ENCODE measurements at regions not wholly inside any gene's neighbourhood (a gene's known extent, or its start where the extent isn't known, plus 50 kb on each side); places are given as distances from the start of the nearest gene placed in this dataset.

DNA sequence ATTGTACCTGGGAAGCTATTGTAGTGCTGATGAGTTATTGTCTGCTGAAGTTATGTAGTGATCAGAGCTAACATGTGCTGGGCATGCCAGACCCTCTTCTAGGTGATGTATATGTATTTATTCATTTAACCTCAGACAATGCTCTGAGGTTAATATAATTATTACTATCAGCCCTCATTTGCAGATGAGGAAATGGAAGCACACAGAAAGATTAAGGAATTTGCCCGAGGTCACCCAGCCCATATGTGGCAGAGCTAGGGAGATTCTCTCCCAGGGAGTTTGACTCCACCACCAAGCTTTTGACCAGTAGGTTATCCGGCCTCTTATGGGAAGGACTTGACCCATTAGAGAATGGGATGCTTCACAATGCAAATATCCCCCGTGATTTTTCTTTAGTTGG is 114.2 kb upstream of the NAV2 start:
- CTCF ChIA-PET (ENCODE audit: low intra/inter-chr PET ratio), result no interaction called here
- Histone ChIP-seq H3K36me3 (ENCODE audit: control insufficient read depth, insufficient read depth, low read length) (no peaks in the 10 kb centered on the region), H3K4me3 (no peak overlapping the region), H3K4me1 (replicated peaks in 1 of 2; ENCODE audit: control insufficient read depth in 2 of 2, insufficient read depth in 2 of 2, low read length in 2 of 2) (no peaks in the 10 kb centered on the region), H4K20me1 (replicated peaks; ENCODE audit: control insufficient read depth, insufficient read depth, low read length) (no peaks in the 10 kb centered on the region), H3K9me1 (ENCODE audit: control insufficient read depth, insufficient read depth, low read length) (no peaks in the 10 kb centered on the region), H2AFZ (ENCODE audit: low read depth, low read length) (no peak overlapping the region), H3K79me2 (ENCODE audit: control insufficient read depth, insufficient read depth, low read length) (no peaks in the 10 kb centered on the region), H3K27ac (ENCODE audit: extremely low read depth, low read depth, low read length) (no peak overlapping the region), H3K27me3 (ENCODE audit: control insufficient read depth in 2 of 2, insufficient read depth in 2 of 2, low read length in 2 of 2) (peaks cover 0 to 26% of the 10 kb centered on the region in 2 experiments; a peak in 3 of 5 replicates), H3K9ac (ENCODE audit: insufficient read depth in 1 of 2, low read depth in 2 of 2, low read length in 2 of 2) (no peak overlapping the region), H3K4me2 (ENCODE audit: insufficient read depth, low read length) (no peak overlapping the region), H3K9me3 (replicated peaks; ENCODE audit: control insufficient read depth, insufficient read depth, low read depth, low read length) (no peaks in the 10 kb centered on the region)
- intact Hi-C loops (cut with micrococcal nuclease) (no loop called here), in situ Hi-C loops (cut with MboI) (no loop called here)
- 0% methylated on average over 3 of the region's 3 CpGs for WGBS (ENCODE audit: insufficient coverage, low coverage, missing lambda C conversion rate)
- ATAC-seq (no peak), FAIRE-seq (no peak), DNase-seq (ENCODE audit: extremely low read depth in 1 of 4, low spot score in 3 of 4) (no peak)
- no TSS peak for BruUV-seq (replicated peaks)
- TF ChIP-seq ZC3H4 (CRISPR knock-in tag; IDR thresholded peaks at IDR 0.05; ENCODE audit: borderline replicate concordance), result no peak
- no peak for TF ChIP-seq ZBTB12 (CRISPR knock-in tag; IDR thresholded peaks at IDR 0.05)
- no peak for TF ChIP-seq NCOA4 (IDR thresholded peaks at IDR 0.05; ENCODE audit: partially characterized antibody)
- TF ChIP-seq ZNF165 (CRISPR knock-in tag; IDR thresholded peaks at IDR 0.05; ENCODE audit: borderline replicate concordance), result no peak
- TF ChIP-seq POLR3A (IDR thresholded peaks at IDR 0.05; ENCODE audit: borderline replicate concordance, extremely low read depth, insufficient read depth, insufficient read length), result no peak
- POLR2A ChIA-PET, result interaction anchor here (0.9 kb wide), 1 partner anchor 11 kb away, joined by 3 read pairs; no protein-coding TSS in a partner anchor

GRCh38 chr11:19597876-19598275 is 114.8 kb upstream of the NAV2 start:
- Histone ChIP-seq H3K36me3 (ENCODE audit: control insufficient read depth, insufficient read depth, low read length) (no peaks in the 10 kb centered on the region), H3K4me3 (no peak overlapping the region), H3K4me2 (ENCODE audit: insufficient read depth, low read length) (no peak overlapping the region), H4K20me1 (replicated peaks; ENCODE audit: control insufficient read depth, insufficient read depth, low read length) (no peaks in the 10 kb centered on the region), H3K9ac (ENCODE audit: insufficient read depth in 1 of 2, low read depth in 2 of 2, low read length in 2 of 2) (no peak overlapping the region; a peak in 1 of 4 replicates), H3K9me3 (replicated peaks; ENCODE audit: control insufficient read depth, insufficient read depth, low read depth, low read length) (no peaks in the 10 kb centered on the region), H3K27ac (ENCODE audit: extremely low read depth, low read depth, low read length) (no peak overlapping the region), H3K4me1 (replicated peaks in 1 of 2; ENCODE audit: control insufficient read depth in 2 of 2, insufficient read depth in 2 of 2, low read length in 2 of 2) (no peaks in the 10 kb centered on the region), H3K79me2 (ENCODE audit: control insufficient read depth, insufficient read depth, low read length) (no peaks in the 10 kb centered on the region), H3K9me1 (ENCODE audit: control insufficient read depth, insufficient read depth, low read length) (no peaks in the 10 kb centered on the region), H3K27me3 (ENCODE audit: control insufficient read depth in 2 of 2, insufficient read depth in 2 of 2, low read length in 2 of 2) (peaks cover 0 to 26% of the 10 kb centered on the region in 2 experiments; a peak in 3 of 5 replicates), H2AFZ (ENCODE audit: low read depth, low read length) (no peak overlapping the region)
- CTCF ChIA-PET (ENCODE audit: low intra/inter-chr PET ratio), result no interaction called here
- POLR2A ChIA-PET, result interaction anchor here (0.9 kb wide), 1 partner anchor 10 kb away, joined by 3 read pairs; no protein-coding TSS in a partner anchor
- DNase-seq (ENCODE audit: extremely low read depth in 1 of 4, low spot score in 3 of 4) (no peak), ATAC-seq (no peak), FAIRE-seq (no peak)
- WGBS (ENCODE audit: insufficient coverage, low coverage, missing lambda C conversion rate), result 0% methylated on average over 4 of the region's 5 CpGs
- in situ Hi-C loops (cut with MboI), result no loop called here
- intact Hi-C loops (cut with micrococcal nuclease), result no loop called here
- no TSS peak for BruUV-seq (replicated peaks)
- TF ChIP-seq FOXJ2 (tag; IDR thresholded peaks at IDR 0.05), result no peak
- no peak for TF ChIP-seq COPS2 (conservative IDR thresholded peaks at IDR 0.05)
- no peak for TF ChIP-seq ILF3 (IDR thresholded peaks at IDR 0.05; ENCODE audit: borderline replicate concordance)
- no peak for TF ChIP-seq ID3 (CRISPR knock-in tag; IDR thresholded peaks at IDR 0.05)
- TF ChIP-seq ID3 (tag; IDR thresholded peaks at IDR 0.05), result no peak
- TF ChIP-seq GMEB1 (CRISPR knock-in tag; IDR thresholded peaks at IDR 0.05), result no peak
- no peak for TF ChIP-seq ZNF778 (CRISPR knock-in tag; IDR thresholded peaks at IDR 0.05)
- TF ChIP-seq MITF (IDR thresholded peaks at IDR 0.05), result no peak
